A673 (cell line): ENCODE measurements at regions not wholly inside any gene's neighbourhood (a gene's known extent, or its start where the extent isn't known, plus 50 kb on each side); places are given as distances from the start of the nearest gene placed in this dataset.
A peak's percentile ranks its signal among the peaks of the same experiment; 100 is the strongest.

Experiments
- BruUV-seq: library from RNA; stranded (reverse); fragments of 400-500 nt; replicated peaks from 2 replicates; lab custom pipeline; 2021; lab: Mats Ljungman, UMichigan
- CTCF ChIA-PET: fragments of 300-600 bp; sonication (Branson Sonifier 250); formaldehyde crosslinking; loops from one replicate; lab custom pipeline; 2022; ENCODE audit warnings: antibody characterized with exemption; lab: Charles Lee
- POLR2A ChIA-PET: fragments of 300-600 bp; sonication (Branson Sonifier 250); formaldehyde crosslinking; loops from one replicate; lab custom pipeline; 2022; ENCODE audit warnings: antibody characterized with exemption; ENCODE audit not compliant: low non-redundant PET; lab: Charles Lee
- DNase-seq: peaks from one replicate; pipeline ENCODE4 v3.0.0-alpha.2; 2015; ENCODE audit warnings: low spot score
- H3K27ac ChIP-seq: fragments of 200-600 bp; sonication (generic); 2 replicates; pipeline ENCODE4 v1.5.1; 2016; ENCODE audit warnings: mixed run types, low read depth, mild to moderate bottlenecking, mixed read lengths, antibody characterized with exemption, low read length; ENCODE audit not compliant: poor library complexity, severe bottlenecking
- H3K27me3 ChIP-seq: fragments of 200-600 bp; sonication (generic); replicated peaks from 2 replicates; pipeline ENCODE4 v1.6.1; 2017; ENCODE audit warnings: mixed run types, low read depth, mild to moderate bottlenecking, mixed read lengths, antibody characterized with exemption, low read length; ENCODE audit not compliant: insufficient read depth, poor library complexity
- H3K36me3 ChIP-seq: fragments of 200-600 bp; sonication (generic); 2 replicates; pipeline ENCODE4 v1.6.1; 2016; ENCODE audit warnings: mixed run types, mild to moderate bottlenecking, mixed read lengths, antibody characterized with exemption, low read length; ENCODE audit not compliant: insufficient read depth, poor library complexity, severe bottlenecking
- H3K4me1 ChIP-seq: fragments of 200-600 bp; sonication (generic); 2 replicates; pipeline ENCODE4 v1.6.1; 2017; ENCODE audit warnings: mixed run types, mild to moderate bottlenecking, mixed read lengths, antibody characterized with exemption, low read length; ENCODE audit not compliant: insufficient read depth, poor library complexity, severe bottlenecking
- H3K4me3 ChIP-seq: fragments of 200-600 bp; sonication (generic); 2 replicates; pipeline ENCODE4 v1.5.1; 2016; ENCODE audit warnings: low read depth, mixed run types, mild to moderate bottlenecking, mixed read lengths, low read length; ENCODE audit not compliant: poor library complexity, severe bottlenecking
- H3K9me3 ChIP-seq: fragments of 200-600 bp; sonication (generic); 2 replicates; pipeline ENCODE4 v1.6.1; 2016; ENCODE audit warnings: mixed run types, low read depth, mild to moderate bottlenecking, mixed read lengths, antibody characterized with exemption, low read length; ENCODE audit not compliant: poor library complexity, severe bottlenecking
- EZH2 ChIP-seq: fragments of 200-600 bp; sonication (generic); IDR thresholded peaks from 2 replicates; pipeline ENCODE4 v1.6.1; 2017; ENCODE audit warnings: borderline replicate concordance, low read depth, mild to moderate bottlenecking, mixed read lengths, antibody characterized with exemption, low read length; ENCODE audit not compliant: poor library complexity, severe bottlenecking
- intact Hi-C: fragments of 100-400 bp; cut with micrococcal nuclease; formaldehyde crosslinking; loops from one replicate; pipeline ENCODE4 v1.10.0; 2022; ENCODE audit not compliant: unreplicated experiment
- TF ChIP-seq, protein P1 (sequence below): fragments of 300-800, 200-600 bp; sonication (generic); conservative IDR thresholded peaks from 2 replicates; pipeline ENCODE4 v1.5.1; 2017; ENCODE audit warnings: low read depth, mild to moderate bottlenecking, antibody characterized with exemption, low read length, moderate library complexity, mixed read lengths

- no peaks in the 10 kb centered on the region for H3K36me3 ChIP-seq
- BruUV-seq: no TSS peak
- CTCF ChIA-PET: interaction anchor here (0.5 to 1.4 kb wide), 7 partner anchors 12 to 264 kb away, joined by 3 to 8 read pairs (median 4); no protein-coding TSS in a partner anchor
- no peak for DNase-seq
- no peaks in the 10 kb centered on the region for H3K27me3 ChIP-seq
- H3K4me1 ChIP-seq: peaks cover 34% of the 10 kb centered on the region
- H3K4me3 ChIP-seq: peak overlapping the region; percentile 89
- H3K9me3 ChIP-seq: no peaks in the 10 kb centered on the region
- intact Hi-C loops: loop anchor here (5.0 kb wide), 1 partner anchor 135 kb away; no protein-coding TSS in a partner anchor
- no peak for TF ChIP-seq EZH2
- TF ChIP-seq, protein P1, sequence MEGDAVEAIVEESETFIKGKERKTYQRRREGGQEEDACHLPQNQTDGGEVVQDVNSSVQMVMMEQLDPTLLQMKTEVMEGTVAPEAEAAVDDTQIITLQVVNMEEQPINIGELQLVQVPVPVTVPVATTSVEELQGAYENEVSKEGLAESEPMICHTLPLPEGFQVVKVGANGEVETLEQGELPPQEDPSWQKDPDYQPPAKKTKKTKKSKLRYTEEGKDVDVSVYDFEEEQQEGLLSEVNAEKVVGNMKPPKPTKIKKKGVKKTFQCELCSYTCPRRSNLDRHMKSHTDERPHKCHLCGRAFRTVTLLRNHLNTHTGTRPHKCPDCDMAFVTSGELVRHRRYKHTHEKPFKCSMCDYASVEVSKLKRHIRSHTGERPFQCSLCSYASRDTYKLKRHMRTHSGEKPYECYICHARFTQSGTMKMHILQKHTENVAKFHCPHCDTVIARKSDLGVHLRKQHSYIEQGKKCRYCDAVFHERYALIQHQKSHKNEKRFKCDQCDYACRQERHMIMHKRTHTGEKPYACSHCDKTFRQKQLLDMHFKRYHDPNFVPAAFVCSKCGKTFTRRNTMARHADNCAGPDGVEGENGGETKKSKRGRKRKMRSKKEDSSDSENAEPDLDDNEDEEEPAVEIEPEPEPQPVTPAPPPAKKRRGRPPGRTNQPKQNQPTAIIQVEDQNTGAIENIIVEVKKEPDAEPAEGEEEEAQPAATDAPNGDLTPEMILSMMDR: peak; percentile 37; the same call in 1 of the 2 replicates
- POLR2A ChIA-PET: interaction anchor here (0.6 kb wide), 1 partner anchor 25 kb away, joined by 6 read pairs; no protein-coding TSS in a partner anchor
- H3K27ac ChIP-seq: peak overlapping the region; percentile 73
Observed at GRCh38 chr16:85557083-85557970, 55.8 kb upstream of the GSE1 start.

GRCh38 chr16:85557971-85558657, 55.0 kb upstream of the GSE1 start:
- TSS peak; percentile 17 for BruUV-seq
- TF ChIP-seq, protein P1: no peak; the same call in 1 of the 2 replicates
- no peak for TF ChIP-seq EZH2
- Histone ChIP-seq H3K27me3 (no peaks in the 10 kb centered on the region), H3K4me1 (peaks cover 42% of the 10 kb centered on the region), H3K36me3 (no peaks in the 10 kb centered on the region), H3K27ac (peak overlapping the region; percentile 73), H3K9me3 (no peaks in the 10 kb centered on the region), H3K4me3 (peak overlapping the region; percentile 89)
- intact Hi-C loops: loop anchor here (5.0 kb wide), 1 partner anchor 136 kb away; no protein-coding TSS in a partner anchor
- CTCF ChIA-PET: interaction anchor here (0.8 to 1.4 kb wide), 2 partner anchors 11 to 183 kb away, joined by 4 to 6 read pairs; no protein-coding TSS in a partner anchor
- no peak for DNase-seq
- POLR2A ChIA-PET: interaction anchor here (0.6 kb wide), 1 partner anchor 24 kb away, joined by 6 read pairs; no protein-coding TSS in a partner anchor

- Histone ChIP-seq H3K9me3 (no peaks in the 10 kb centered on the region), H3K36me3 (no peaks in the 10 kb centered on the region), H3K27ac (no peak overlapping the region), H3K27me3 (no peaks in the 10 kb centered on the region), H3K4me3 (no peak overlapping the region), H3K4me1 (peaks cover 43% of the 10 kb centered on the region)
- BruUV-seq: no TSS peak
- POLR2A ChIA-PET: no interaction called here
- CTCF ChIA-PET: no interaction called here
- DNase-seq: no peak
- no peak for TF ChIP-seq EZH2
- TF ChIP-seq, protein P1: no peak
- intact Hi-C loops: no loop called here
Observed at GRCh38 chr16:85560932-85561247, 52.2 kb upstream of the GSE1 start.
